ENCODE measurements at regions not wholly inside any gene's neighbourhood (a gene's known extent, or its start where the extent isn't known, plus 50 kb on each side); places are given as distances from the start of the nearest gene placed in this dataset.

- TF ChIP-seq CTCF (IDR thresholded peaks at IDR 0.05; ENCODE audit: insufficient read depth, low read length) (no peak), REST (IDR thresholded peaks at IDR 0.05; ENCODE audit: insufficient replicate concordance, low read depth) (no peak), GABPA (IDR thresholded peaks at IDR 0.05; ENCODE audit: low read depth) (no peak)
Measured at GRCh38 chr12:124445826-124446225, 121.6 kb downstream of the NCOR2 start.

All from HL-60 (cell line).